ENCODE measurements at regions not wholly inside any gene's neighbourhood (a gene's known extent, or its start where the extent isn't known, plus 50 kb on each side); places are given as distances from the start of the nearest gene placed in this dataset.

- ATAC-seq = no peak
- TF ChIP-seq PATZ1 (CRISPR knock-in tag; IDR thresholded peaks at IDR 0.05; ENCODE audit: borderline replicate concordance) (no peak), CSDC2 (CRISPR knock-in tag; IDR thresholded peaks at IDR 0.05) (no peak), TOX (CRISPR knock-in tag; IDR thresholded peaks at IDR 0.05; ENCODE audit: borderline replicate concordance) (no peak)
- TF ChIP-seq, protein P1, sequence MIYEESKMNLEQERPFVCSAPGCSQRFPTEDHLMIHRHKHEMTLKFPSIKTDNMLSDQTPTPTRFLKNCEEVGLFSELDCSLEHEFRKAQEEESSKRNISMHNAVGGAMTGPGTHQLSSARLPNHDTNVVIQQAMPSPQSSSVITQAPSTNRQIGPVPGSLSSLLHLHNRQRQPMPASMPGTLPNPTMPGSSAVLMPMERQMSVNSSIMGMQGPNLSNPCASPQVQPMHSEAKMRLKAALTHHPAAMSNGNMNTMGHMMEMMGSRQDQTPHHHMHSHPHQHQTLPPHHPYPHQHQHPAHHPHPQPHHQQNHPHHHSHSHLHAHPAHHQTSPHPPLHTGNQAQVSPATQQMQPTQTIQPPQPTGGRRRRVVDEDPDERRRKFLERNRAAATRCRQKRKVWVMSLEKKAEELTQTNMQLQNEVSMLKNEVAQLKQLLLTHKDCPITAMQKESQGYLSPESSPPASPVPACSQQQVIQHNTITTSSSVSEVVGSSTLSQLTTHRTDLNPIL (CRISPR knock-in tag; IDR thresholded peaks at IDR 0.05; ENCODE audit: low read depth) = no peak
These were observed 869.8 kb upstream of the B3GALT2 start for GRCh38 chr1:194056169-194056568.

- TF ChIP-seq BACH2 (CRISPR knock-in tag; IDR thresholded peaks at IDR 0.05; ENCODE audit: borderline replicate concordance) (no peak), OSR1 (CRISPR knock-in tag; IDR thresholded peaks at IDR 0.05) (no peak), GLIS3 (CRISPR knock-in tag; IDR thresholded peaks at IDR 0.05) (no peak)
- TF ChIP-seq, protein P1 (CRISPR knock-in tag; IDR thresholded peaks at IDR 0.05; ENCODE audit: low read depth) = no peak
- ATAC-seq = no peak
These were observed 869.1 kb upstream of the B3GALT2 start for GRCh38 chr1:194055536-194055935.

- TF ChIP-seq POU6F1 (CRISPR knock-in tag; IDR thresholded peaks at IDR 0.05; ENCODE audit: borderline replicate concordance, low read depth) (no peak), ZNF565 (CRISPR knock-in tag; conservative IDR thresholded peaks at IDR 0.05; ENCODE audit: low read depth) (no peak), TCF4 (CRISPR knock-in tag; IDR thresholded peaks at IDR 0.05; ENCODE audit: borderline replicate concordance) (no peak), ZNF70 (CRISPR knock-in tag; IDR thresholded peaks at IDR 0.05) (no peak), ISL1 (CRISPR knock-in tag; IDR thresholded peaks at IDR 0.05) (no peak), ZFP30 (CRISPR knock-in tag; IDR thresholded peaks at IDR 0.05) (no peak), ZFP3 (CRISPR knock-in tag; IDR thresholded peaks at IDR 0.05) (no peak), ZC3H10 (CRISPR knock-in tag; IDR thresholded peaks at IDR 0.05) (no peak), TOX (CRISPR knock-in tag; IDR thresholded peaks at IDR 0.05; ENCODE audit: borderline replicate concordance) (no peak), BACH2 (CRISPR knock-in tag; IDR thresholded peaks at IDR 0.05; ENCODE audit: borderline replicate concordance) (no peak), ZNF8 (CRISPR knock-in tag; IDR thresholded peaks at IDR 0.05) (no peak), ARNTL (CRISPR knock-in tag; IDR thresholded peaks at IDR 0.05; ENCODE audit: borderline replicate concordance, low read depth) (no peak)
- TF ChIP-seq, protein P1 (CRISPR knock-in tag; IDR thresholded peaks at IDR 0.05; ENCODE audit: low read depth) = no peak
- TF ChIP-seq, protein P2, sequence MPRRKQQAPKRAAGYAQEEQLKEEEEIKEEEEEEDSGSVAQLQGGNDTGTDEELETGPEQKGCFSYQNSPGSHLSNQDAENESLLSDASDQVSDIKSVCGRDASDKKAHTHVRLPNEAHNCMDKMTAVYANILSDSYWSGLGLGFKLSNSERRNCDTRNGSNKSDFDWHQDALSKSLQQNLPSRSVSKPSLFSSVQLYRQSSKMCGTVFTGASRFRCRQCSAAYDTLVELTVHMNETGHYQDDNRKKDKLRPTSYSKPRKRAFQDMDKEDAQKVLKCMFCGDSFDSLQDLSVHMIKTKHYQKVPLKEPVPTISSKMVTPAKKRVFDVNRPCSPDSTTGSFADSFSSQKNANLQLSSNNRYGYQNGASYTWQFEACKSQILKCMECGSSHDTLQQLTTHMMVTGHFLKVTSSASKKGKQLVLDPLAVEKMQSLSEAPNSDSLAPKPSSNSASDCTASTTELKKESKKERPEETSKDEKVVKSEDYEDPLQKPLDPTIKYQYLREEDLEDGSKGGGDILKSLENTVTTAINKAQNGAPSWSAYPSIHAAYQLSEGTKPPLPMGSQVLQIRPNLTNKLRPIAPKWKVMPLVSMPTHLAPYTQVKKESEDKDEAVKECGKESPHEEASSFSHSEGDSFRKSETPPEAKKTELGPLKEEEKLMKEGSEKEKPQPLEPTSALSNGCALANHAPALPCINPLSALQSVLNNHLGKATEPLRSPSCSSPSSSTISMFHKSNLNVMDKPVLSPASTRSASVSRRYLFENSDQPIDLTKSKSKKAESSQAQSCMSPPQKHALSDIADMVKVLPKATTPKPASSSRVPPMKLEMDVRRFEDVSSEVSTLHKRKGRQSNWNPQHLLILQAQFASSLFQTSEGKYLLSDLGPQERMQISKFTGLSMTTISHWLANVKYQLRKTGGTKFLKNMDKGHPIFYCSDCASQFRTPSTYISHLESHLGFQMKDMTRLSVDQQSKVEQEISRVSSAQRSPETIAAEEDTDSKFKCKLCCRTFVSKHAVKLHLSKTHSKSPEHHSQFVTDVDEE (CRISPR knock-in tag; IDR thresholded peaks at IDR 0.05) = no peak
- ATAC-seq = no peak
These were observed 866.3 kb upstream of the B3GALT2 start for GRCh38 chr1:194052514-194053338.
